ENCODE measurements at regions not wholly inside any gene's neighbourhood (a gene's known extent, or its start where the extent isn't known, plus 50 kb on each side); places are given as distances from the start of the nearest gene placed in this dataset.

DNA sequence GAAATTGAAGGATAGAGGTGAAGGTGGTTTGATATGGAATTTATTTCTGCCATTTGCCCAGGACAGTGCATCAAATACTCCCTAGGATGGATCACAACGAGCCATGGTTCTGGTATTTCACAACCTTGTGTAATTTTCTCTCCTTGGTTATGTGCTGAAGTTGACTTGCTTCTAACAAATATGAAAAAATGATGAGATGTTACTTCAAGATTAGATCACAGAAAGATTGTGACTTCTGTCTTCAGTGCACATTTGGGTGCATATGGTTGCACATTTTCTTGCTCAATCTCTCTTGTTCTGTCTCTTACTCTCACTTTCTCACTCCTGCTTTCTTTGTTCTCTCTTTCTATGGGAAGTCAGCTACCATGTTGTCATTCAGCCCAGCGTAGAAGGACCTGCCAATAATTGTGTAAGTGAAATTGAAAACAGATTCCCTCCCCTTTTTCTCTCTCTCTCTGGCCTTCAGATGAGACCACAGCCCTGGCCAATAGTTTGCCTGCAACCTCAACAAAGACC is 104.6 kb upstream of the RMDN2 start:
- TF ChIP-seq, protein P1, sequence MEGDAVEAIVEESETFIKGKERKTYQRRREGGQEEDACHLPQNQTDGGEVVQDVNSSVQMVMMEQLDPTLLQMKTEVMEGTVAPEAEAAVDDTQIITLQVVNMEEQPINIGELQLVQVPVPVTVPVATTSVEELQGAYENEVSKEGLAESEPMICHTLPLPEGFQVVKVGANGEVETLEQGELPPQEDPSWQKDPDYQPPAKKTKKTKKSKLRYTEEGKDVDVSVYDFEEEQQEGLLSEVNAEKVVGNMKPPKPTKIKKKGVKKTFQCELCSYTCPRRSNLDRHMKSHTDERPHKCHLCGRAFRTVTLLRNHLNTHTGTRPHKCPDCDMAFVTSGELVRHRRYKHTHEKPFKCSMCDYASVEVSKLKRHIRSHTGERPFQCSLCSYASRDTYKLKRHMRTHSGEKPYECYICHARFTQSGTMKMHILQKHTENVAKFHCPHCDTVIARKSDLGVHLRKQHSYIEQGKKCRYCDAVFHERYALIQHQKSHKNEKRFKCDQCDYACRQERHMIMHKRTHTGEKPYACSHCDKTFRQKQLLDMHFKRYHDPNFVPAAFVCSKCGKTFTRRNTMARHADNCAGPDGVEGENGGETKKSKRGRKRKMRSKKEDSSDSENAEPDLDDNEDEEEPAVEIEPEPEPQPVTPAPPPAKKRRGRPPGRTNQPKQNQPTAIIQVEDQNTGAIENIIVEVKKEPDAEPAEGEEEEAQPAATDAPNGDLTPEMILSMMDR (IDR thresholded peaks at IDR 0.05), result no peak
- no peak for TF ChIP-seq POLR2A (IDR thresholded peaks at IDR 0.05)

Data from vagina (tissue), 2 donors.